Endothelial cell (in vitro differentiated cells): ENCODE measurements at regions not wholly inside any gene's neighbourhood (a gene's known extent, or its start where the extent isn't known, plus 50 kb on each side); places are given as distances from the start of the nearest gene placed in this dataset.

Experiments
- DNase-seq: peaks from one replicate; pipeline ENCODE4 v3.0.0; 2021; ENCODE audit warnings: low spot score
- H3K27ac Mint-ChIP-seq: one replicate; pipeline ENCODE4 v1.8.0; 2021; ENCODE audit warnings: mixed read lengths, inconsistent platforms; ENCODE audit not compliant: unreplicated experiment
- H3K27me3 Mint-ChIP-seq: one replicate; pipeline ENCODE4 v1.8.0; 2021; ENCODE audit warnings: mild to moderate bottlenecking, moderate library complexity, mixed read lengths, inconsistent platforms; ENCODE audit not compliant: unreplicated experiment
- H3K36me3 Mint-ChIP-seq: one replicate; pipeline ENCODE4 v1.8.0; 2021; ENCODE audit warnings: mild to moderate bottlenecking, low read depth, mixed read lengths, inconsistent platforms; ENCODE audit not compliant: unreplicated experiment
- H3K4me1 Mint-ChIP-seq: one replicate; pipeline ENCODE4 v1.8.0; 2021; ENCODE audit warnings: mild to moderate bottlenecking, mixed read lengths, inconsistent platforms; ENCODE audit not compliant: unreplicated experiment
- H3K4me3 Mint-ChIP-seq: one replicate; pipeline ENCODE4 v1.8.0; 2021; ENCODE audit warnings: mild to moderate bottlenecking, mixed read lengths, inconsistent platforms; ENCODE audit not compliant: unreplicated experiment
- H3K9me3 Mint-ChIP-seq: one replicate; pipeline ENCODE4 v1.8.0; 2021; ENCODE audit warnings: mixed read lengths, inconsistent platforms; ENCODE audit not compliant: unreplicated experiment
- TF ChIP-seq, protein P1 (sequence below): fragments of 200-600 bp; sonication (generic); IDR thresholded peaks from one replicate; pipeline ENCODE4 v1.5.0; 2021; ENCODE audit warnings: antibody characterized with exemption; ENCODE audit not compliant: unreplicated experiment

DNA sequence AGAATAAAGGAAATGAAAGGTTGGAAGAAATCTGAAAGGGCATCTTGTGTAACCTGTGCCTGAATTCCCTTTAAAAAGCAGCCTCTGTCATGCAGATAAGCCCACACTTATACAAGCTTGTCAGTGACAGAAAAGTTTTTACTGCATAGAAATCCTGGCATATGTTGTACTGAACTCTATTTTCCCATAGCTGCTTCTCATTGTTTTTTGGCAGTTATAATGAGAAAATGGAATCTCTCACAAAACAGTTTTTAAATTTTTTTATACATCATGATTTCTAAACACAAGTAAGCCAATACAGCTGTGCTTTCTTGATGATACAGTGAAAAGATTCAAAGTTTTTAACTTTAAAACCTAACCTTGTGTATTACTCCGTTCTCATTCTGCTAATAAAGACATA is 511.4 kb upstream of the ARX start:
- H3K9me3 Mint-ChIP-seq = no peaks in the 10 kb centered on the region
- H3K4me1 Mint-ChIP-seq = peaks cover 3% of the 10 kb centered on the region
- no peaks in the 10 kb centered on the region for H3K36me3 Mint-ChIP-seq
- H3K27ac Mint-ChIP-seq = no peak overlapping the region
- H3K27me3 Mint-ChIP-seq = peaks cover 2% of the 10 kb centered on the region
- DNase-seq = no peak
- TF ChIP-seq, protein P1, sequence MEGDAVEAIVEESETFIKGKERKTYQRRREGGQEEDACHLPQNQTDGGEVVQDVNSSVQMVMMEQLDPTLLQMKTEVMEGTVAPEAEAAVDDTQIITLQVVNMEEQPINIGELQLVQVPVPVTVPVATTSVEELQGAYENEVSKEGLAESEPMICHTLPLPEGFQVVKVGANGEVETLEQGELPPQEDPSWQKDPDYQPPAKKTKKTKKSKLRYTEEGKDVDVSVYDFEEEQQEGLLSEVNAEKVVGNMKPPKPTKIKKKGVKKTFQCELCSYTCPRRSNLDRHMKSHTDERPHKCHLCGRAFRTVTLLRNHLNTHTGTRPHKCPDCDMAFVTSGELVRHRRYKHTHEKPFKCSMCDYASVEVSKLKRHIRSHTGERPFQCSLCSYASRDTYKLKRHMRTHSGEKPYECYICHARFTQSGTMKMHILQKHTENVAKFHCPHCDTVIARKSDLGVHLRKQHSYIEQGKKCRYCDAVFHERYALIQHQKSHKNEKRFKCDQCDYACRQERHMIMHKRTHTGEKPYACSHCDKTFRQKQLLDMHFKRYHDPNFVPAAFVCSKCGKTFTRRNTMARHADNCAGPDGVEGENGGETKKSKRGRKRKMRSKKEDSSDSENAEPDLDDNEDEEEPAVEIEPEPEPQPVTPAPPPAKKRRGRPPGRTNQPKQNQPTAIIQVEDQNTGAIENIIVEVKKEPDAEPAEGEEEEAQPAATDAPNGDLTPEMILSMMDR = no peak
- H3K4me3 Mint-ChIP-seq = no peak overlapping the region

DNA sequence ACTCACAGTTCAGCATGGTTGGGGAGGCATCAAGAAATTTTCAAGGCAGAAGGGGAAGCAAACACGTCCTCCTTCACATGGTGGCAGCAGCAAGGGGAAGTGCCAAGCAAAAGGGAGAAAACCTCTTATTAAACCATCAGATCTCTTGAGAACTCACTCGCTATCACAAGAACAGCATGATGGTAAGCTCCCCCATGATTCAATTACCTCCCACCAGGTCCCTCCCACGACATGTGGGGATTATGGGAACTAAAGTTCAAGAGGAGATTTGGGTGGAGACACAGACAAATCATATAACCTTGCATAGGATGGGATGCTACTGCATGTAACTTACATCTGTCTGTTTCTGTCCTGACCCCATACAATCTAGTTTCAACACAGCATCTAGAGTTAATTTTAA is 511.8 kb upstream of the ARX start:
- H3K4me3 Mint-ChIP-seq = no peak overlapping the region
- H3K27ac Mint-ChIP-seq = no peak overlapping the region
- no peaks in the 10 kb centered on the region for H3K9me3 Mint-ChIP-seq
- no peaks in the 10 kb centered on the region for H3K36me3 Mint-ChIP-seq
- TF ChIP-seq, protein P1 = no peak
- peaks cover 3% of the 10 kb centered on the region for H3K4me1 Mint-ChIP-seq
- DNase-seq = no peak
- H3K27me3 Mint-ChIP-seq = peaks cover 2% of the 10 kb centered on the region

DNA sequence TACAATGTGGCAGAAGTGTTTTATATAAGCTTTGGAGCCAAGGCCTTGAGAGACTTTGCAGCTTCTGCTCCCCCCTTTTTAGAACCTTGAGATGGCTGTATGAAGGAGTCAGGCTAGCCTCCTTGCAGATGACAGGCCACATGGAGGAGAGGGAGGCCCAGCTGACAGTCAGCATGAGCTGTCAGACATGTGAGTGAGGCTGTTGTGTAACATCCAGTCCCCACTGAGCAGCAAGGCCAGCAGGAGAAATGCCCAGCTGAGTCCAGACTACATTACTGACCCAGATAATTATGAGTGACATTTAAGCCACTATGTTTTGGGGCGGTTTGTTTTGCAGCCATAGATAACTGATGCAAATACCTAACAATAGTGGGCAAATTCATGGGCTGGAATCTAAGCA is 515.3 kb upstream of the ARX start:
- Mint-ChIP-seq H3K9me3 (no peaks in the 10 kb centered on the region), H3K4me1 (no peaks in the 10 kb centered on the region), H3K36me3 (no peaks in the 10 kb centered on the region), H3K27me3 (peaks cover 2% of the 10 kb centered on the region), H3K27ac (no peak overlapping the region), H3K4me3 (no peak overlapping the region)
- no peak for DNase-seq
- TF ChIP-seq, protein P1 = no peak

DNA sequence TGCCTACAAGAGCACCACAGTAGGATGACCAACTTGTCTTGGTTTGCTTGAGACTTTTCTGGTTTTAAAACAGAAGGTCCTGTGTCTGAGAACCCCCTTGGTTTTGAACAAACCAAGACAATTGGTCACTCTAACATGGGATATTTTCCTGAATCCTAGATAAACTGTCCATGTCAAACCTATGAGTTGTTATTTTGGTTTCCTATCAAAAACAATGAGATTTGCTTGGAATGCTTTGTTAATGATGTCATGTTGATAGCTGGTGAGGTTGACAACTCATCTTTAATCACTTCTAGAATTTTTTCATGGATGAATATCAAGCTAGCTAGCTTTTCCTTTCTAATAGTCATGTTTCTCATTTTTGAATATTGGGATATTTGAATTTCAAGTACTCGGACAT is 518.3 kb upstream of the ARX start:
- Mint-ChIP-seq H3K9me3 (no peaks in the 10 kb centered on the region), H3K27ac (no peak overlapping the region), H3K36me3 (no peaks in the 10 kb centered on the region), H3K4me1 (no peaks in the 10 kb centered on the region), H3K4me3 (no peak overlapping the region), H3K27me3 (peaks cover 2% of the 10 kb centered on the region)
- no peak for DNase-seq
- TF ChIP-seq, protein P1 = no peak

DNA sequence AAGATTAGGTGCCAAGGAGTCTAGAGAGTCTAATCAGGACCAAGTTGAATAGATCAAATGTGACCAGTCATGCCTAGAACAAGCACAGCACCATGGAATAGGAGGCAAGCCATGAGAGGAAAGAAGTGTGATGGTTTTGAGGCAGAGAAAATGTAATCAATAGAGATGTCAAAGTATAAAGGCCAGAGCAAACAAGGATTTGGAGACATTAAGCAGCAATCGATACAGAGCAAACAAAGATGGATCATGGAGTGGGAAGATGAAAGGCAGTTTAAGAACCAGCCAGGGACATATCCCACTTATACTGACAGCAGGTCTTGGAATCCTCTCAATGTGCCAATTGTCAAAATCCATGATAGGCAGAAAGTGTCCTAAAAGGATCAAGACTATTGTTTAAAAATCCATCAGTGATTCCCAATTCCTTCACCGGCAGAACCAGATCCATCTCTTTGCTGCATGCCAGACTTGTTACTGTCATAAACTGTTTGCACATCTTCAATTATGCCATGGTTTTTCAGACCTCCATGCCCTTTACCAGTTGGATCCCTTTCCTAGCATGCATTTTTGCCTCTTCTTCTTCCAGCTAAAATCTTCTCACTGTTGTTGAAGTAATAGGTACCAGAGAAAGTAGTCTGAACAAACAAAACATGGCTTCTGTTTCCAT is 520.7 kb upstream of the ARX start:
- Mint-ChIP-seq H3K4me1 (no peaks in the 10 kb centered on the region), H3K27me3 (peaks cover 2% of the 10 kb centered on the region), H3K36me3 (no peaks in the 10 kb centered on the region), H3K4me3 (no peak overlapping the region), H3K9me3 (no peaks in the 10 kb centered on the region), H3K27ac (no peak overlapping the region)
- TF ChIP-seq, protein P1 = no peak
- no peak for DNase-seq
